ENCODE measurements at regions not wholly inside any gene's neighbourhood (a gene's known extent, or its start where the extent isn't known, plus 50 kb on each side); places are given as distances from the start of the nearest gene placed in this dataset.
A peak's percentile ranks its signal among the peaks of the same experiment; 100 is the strongest.

DNA sequence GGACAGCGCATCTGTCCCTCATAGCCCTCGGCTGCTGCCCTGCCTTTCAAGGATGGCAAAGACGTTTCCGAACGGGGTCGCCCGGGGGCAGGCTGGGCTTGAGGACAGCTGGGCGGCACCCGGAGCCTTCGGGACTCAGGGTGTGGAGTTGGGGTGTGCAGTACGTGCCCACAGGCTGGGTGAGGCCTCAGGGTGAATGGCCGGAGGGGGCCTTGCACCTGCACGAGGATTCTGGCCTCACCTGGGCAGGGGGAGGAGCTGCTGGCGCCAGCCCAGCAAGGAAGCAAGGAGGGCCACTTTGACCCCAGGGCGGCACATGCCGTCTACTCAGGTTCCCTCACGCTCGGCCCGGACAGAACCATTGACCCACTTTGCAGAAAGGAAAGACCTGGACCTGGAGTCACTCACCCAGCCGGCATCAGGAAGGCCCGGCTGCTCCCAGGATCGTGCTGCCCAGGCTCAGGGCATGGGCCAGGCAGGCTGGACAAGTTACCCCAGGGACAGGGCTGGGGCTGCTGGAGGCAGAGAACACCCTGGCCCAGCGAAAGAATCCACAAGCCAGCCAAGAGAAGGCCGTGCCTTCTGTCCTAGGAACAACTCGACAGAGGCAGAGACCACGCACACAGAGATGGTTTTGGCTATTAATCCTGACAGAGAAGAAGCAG, 65.1 kb upstream of the TTC34 start:
- peak; percentile 42 for DNase-seq

DNA sequence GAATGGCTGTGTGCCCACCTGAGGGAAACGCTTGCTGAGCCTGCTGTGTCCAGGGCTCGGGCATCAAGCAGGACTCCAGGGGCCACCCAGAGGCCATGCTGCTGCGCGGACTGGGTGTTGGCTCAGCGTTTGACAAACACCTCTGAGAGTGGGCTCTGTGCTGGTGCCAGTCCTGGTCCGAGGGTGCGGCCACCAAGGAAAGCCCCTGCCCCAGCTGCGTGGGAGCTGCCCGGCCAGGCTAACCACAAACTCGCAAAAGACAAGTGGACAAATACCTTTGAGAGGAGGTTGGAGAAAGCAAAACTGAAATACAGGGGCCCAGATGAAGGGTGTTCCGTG, 65.6 kb upstream of the TTC34 start:
- DNase-seq: no peak

DNA sequence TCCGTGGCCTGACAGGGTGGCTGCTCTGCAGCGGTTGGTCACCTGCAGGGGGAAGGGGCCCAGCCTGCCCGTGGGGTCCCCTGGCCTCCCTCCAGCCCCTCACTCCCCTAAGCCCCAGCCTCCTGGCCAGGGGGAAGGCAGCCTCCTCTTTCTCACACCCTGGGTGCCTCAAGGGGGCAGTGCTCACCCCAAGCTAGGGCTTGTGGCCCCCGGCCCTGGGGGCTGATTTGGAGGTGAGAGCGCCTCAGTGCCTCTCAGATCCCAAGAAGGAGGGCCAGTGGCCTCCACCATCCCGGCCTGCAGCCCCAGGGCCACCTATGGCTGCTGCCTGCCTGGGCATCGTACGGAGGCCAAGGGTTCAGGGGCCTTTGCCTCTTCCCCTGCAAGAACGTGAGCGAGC, 66.4 kb upstream of the TTC34 start:
- no peak for DNase-seq

DNA sequence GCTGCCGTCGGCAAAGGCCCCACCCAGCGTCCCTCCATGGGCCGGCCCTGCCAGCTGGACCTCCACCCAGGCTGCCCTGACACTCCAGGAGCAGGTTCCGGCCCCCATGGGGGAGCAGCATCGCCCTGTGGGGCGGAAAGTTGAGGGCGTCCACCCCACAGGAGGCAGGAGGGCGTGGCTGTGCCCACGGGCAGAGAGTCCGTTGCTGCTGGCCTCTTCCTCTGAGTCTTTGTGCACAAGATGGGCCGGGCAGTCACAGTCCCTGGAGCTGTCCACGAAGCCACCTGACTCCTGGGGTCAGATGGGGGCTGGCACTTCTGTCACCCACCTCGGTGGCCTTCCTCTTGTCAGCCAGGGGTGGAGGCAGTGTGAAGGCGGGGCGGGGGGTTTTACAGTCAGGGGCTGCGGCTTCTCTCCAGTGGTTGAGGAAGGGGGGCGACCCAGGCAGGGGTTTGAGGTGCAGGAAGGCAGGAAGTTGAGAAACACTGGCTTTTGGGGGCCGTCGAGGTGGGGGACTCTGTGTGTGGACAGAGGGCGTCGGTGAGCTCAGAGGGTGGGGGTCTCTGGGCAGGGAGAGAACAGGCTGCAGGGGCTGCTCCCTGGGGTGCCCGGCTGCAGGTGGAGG, 67.2 kb upstream of the TTC34 start:
- no peak for DNase-seq

DNA sequence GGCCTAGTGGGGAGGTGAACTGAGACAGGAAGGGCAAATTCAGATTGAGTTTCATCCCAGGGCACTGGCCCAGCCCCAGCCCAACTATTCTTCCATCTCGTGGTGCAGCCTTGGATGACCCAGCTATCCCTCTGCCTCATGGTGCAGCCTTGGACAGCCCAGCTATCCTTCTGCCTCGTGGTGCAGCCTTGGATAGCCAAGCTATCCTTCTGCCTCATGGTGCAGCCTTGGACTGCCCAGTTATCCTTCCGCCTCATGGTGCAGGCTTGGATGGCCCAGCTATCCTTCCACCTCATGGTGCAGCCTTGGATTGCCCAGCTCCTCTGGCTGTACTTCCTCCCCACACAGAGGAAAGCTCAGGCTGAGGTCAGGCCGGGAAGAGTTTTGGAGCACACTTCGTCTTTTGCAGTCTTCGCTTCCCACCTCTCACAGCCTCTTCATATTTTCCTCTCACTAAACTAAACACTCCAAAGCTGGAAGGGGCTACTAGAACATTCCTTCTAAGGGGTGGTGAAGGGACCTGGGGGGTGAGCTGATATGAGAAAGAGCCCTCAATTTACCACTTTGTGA, 69.8 kb upstream of the TTC34 start:
- DNase-seq: no peak

DNA sequence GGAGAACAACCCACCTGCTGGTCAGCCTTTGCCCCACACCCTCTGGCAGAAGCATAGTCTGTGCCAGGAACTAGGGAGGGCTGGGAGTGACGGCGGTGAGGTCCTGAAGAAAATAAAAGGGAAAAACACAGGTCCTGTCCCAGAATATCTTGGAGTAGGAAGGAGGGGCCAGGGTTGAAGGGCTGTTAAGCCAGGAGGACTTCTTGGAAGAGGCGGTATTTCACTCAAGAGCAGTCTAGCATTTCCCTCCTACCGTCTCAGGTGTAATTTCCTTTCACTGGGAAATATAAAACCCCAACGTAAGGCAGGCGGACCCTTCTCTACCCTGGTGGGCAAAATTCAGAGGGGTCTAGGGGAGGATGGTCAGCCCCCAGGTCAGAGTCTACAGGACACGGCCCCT, 72.7 kb upstream of the TTC34 start:
- no peak for DNase-seq

DNA sequence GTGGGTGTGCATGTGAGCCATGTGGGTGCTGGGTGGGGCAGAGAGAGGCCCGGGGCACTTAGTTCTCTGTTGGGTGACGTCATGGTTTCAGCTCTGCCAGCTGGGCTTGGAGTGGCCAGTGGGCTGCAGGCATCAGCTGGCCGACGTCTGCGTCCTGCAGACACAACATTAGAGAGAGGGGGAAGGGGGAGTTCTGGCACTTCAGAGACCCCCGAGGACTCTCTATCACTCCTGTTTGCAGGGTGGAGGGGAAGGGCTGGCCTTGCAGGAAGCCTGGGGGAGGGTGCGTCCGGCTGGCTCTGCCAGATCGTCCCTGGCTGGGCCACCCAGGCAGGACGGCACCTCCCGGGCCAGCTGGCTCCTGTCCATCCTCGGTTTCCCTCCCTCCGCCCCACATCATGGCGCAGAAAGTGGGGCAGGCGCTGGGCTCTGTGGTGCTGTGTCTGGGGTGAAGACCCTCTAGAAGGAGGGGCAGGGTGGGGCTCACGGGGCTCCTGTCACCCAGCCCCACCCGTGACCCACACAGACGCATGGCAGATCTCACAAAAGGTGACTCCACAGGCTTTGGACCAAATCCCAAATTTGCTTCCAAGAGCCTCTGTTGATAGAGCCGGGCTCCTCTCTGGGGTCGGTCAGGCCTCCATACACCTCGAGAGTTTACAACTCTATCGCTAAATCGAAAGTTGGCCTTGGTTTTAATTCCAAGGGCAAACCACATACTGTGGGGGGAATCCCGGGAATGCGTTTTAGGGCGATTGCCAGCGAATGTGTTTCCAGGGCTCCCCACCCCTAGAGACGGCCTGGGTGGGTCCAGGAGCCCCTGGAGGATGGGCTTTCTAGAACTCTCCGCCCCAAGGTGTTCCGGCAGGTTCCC, 73.4 kb upstream of the TTC34 start:
- DNase-seq: no peak

DNA sequence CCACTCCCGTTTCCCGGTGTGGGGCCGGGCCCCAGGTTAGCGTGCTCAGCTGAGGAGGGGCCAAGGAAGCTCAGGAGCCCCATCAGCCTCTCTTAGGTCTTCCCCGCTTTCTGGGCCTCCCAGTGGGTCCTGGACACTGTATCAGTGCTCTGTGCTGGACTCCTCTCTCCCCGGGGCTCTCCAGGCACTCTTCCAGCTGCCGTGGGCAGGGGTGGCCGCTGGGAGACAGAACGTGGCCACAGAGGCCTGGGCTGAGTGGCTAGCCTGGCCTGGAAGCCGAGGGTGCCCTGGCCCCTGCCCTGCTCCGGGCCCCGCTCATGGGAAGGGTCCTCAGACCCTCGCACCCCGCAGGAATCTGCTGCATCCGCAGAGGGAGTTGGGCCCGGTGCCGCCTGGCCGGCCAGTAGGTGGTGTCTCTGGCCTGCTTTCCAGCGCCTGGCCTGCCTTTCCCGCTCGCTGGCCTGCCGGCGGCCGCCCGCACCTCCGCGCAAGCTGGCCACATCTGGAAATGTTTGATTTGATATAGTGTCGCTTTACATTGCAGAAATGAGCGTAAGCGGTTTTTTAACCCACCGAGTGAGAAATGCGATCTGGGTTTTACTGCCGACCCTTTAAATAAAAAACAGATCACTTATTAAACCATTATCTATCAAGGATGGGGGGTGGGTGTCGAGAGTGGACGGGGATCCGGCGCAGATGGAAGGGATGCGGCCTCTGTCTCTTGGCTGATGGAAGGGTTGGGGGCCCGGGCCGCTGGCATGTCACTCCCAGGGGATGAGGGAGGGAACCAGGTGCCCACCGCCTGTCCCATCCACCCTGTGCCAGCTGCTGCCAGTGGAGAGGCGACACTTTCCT, 74.4 kb upstream of the TTC34 start:
- DNase-seq: no peak

DNA sequence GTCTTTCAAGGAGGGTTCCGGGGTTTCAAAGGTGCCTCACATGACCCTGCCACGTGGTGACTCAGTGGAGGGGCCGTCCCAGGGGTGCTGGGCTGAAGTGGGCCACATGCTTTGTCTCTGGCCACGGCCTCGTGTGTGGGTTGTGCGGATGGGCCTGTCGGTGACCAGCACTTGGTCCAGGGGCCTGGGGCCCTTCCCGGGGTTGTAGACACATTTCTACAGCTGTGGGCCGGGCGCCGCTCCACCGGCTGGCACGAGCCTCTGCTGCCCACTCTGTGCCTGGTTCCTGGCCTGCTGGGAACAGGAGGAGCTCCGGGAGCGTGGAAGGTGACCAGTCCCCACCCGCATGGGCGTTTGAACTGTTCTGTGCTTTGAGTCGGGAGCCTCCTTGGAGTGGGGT, 75.4 kb upstream of the TTC34 start:
- DNase-seq: no peak

DNA sequence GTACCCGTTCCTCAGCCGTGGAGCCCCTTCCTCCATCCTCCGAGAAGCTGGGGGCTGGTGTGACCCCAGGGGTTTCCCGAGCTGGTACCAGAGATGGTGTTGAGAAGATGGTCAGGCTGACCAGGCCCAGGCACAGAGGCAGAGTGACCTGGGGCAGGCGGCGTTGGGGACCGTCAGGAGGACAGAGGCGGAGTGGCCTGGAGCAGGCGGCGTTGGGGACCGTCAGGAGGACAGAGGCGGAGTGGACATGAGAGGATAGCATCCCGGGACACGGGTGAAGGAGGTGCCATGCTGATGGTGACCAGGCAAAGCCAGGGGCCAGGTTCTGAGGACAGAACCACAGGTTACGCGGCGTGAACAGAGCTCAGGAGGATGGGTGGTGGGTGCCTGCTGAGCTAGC, 75.9 kb upstream of the TTC34 start:
- DNase-seq: no peak

DNA sequence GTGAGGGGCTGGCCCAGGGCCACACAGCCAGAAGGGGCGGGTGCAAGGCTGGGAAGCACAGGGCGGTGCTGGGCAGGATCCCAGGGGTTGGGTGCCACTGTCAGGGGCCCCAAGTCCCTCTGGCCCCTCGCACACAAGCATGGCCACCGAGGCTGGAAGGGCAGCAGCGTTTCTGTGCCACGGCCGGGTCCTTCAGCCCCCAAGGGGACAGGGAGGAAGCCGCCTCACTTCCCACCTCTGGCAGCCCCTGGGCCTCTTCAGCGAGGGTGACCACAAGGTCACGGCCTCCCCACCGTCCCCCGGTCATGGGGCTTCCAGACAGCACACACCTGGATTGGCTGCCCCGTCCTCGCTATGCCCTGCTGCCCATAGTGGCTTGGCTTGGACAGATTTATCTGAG, 77.1 kb upstream of the TTC34 start:
- no peak for DNase-seq

DNA sequence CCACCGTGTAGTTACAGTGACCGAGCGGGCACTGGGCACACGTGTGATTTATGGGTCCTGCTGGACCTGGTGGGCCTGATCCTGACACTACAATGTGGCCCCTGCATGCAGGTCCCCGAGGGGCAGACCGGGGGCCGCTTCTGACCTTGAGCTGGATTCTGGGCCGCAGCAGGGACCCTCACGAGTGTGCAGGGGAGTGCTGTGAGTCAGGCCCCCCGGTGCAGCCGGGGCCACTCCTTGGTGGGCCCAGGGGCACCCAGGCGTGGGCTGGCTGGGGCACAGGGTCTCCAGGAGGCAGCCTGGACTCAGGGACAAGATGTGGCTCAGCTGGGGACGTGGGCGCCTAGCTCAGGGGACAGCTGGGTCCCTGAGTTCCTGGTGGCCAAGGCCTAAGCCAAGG, 77.5 kb upstream of the TTC34 start:
- DNase-seq: no peak

DNA sequence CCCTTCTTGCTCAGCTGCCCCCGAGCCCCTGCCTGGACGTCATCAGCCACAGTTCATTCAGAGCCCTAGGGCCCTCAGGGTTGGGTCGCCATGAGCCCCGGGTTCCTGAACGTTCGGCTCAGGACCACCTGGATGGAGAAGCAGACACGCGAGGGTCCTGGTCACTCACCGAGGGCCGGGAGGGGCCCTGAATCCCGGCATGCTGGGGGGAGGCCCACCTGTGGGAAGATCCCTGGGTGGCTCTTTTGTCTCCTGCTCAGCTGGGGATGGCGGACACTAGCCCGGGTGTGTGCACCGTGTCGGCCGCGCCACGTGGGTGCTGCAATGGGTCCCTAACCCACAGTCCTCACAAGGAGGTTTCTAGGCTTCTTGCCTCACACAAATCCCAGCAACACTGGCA, 78.1 kb upstream of the TTC34 start:
- DNase-seq: no peak

DNA sequence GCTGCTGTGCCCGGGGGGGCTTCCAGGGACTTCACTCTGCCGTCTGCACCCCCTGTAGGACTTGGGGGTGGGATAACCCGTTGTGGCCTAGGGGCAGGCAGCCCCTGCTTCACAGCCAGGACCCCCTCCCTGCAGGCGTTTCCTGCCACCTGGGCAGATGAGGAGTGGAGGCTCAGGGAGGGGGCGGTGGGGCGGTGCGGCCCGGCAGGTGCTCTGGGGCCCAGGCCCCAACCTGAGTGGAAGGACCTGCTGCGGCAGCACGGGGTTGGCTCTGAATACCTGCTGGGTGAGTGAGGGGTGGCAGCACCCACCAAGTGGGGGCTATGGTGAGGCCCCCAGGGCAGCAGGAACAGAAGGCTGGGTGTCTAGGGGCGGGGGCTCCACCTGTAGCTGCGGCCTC, 78.6 kb upstream of the TTC34 start:
- DNase-seq: no peak

DNA sequence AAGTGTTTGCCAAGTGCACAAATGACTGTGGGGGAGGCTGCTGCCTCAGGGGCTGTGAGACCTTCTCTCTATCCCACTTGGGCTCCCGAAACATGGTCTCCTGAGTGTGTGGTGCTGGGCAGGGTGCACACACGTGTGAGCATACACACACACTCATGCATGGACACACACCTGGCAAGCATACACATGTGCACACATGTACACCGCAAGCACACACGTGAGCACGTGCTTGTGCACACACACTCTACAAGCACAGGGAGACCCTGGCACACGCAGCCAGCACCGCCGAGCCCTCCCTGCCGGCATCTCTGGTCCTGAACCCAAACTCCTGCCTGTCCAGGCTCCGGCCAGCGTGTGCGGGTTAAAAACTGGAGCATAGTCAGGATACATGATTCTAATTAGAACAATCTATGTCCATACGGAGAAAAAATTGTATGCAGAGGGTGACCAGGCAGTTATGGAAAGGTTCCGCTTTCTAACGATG, 79.4 kb upstream of the TTC34 start:
- no peak for DNase-seq

DNA sequence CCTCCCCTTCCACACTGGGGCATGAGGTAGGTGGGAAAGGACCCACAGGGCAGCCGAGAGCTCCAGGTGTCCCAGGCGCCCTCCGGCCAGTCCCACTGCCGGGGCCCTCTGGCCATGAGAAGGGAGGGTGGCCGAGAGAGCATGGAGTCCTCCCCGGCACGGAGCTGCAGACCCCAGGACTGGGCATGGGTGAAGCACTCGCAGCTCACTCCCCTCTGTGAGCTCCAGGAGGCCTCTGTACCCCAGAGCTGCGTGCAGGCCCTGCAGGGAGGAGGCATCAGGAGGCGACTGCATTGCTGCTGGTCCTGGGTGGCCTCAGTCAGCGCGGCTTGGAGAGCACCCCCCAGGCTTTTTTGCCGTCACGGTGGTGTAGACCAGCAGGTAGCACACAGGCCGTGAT, 80.1 kb upstream of the TTC34 start:
- DNase-seq: no peak

DNA sequence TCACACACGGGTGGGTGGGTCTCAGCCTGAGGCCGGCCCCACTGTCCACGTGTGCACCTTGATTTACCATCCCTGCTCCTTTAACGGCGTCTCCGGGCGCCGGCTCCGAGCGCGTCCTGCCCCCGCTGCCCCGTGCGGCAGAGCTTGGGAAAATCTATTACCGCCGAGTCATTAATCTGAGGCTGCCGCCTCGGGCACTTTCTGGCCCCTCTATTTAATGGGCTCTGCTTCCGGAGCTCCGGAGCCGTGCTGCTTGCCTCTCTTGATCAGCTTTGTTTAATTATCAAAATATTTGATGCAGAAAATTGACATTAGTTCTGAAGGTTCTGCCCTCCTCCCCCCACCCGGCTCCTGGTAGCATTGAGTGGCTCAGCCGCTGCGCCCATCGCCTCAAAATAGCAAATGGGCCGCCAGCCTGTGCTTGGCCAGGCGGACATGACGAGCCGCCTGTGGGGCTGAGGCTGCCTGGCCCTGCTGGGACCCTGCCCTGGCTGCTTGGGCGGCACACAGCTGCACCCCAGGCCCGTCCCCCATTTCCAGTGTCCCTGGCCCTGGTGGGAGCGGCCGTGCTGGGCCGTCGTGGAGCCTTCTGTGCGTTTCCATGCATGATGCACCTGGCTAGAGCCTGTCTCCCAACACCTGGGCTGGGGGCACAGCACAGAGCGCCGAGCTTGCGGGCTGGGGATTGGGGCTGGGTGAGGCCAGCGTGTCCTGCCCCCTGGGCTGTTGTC, 81.6 kb upstream of the TTC34 start:
- no peak for DNase-seq

DNA sequence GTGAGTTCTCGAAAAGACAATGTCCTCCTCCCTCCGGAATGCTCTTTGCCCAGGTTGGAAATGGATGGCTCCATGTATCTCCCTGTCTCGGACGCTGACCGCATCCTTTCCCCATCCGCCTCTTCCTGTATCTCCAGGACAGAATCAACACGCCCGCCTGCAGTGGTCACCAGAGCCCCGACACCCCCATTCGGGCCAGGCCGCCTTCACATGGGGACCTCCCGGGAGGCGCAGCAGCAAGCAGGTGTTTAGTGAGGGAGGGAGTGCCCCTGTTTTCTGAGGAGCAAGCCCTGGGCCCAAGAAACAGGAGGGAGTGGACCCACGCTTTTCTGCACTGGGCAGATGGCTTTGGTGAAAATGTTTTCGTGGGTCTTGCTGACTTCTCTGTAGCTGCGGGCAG, 83.5 kb upstream of the TTC34 start:
- DNase-seq: no peak

DNA sequence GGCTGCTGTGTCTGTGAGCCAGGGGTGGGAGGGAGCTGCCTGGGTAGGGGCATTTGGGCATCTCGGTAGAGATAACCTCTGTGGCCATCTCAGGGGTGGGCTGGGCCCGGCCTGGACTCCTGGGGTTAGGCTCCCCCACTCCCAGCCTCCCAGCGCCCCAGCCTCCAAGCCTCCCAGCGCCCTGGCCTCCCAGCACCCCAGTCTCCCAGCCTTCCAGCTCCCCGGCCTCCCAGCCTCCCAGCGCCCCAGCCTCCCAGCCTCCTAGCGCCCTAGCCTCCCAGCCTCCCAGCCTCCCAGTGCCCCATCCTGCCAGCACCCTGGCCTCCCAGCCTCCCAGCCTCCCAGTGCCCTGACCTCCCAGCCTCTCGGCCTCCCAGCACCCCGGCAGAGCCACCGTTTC, 85.1 kb upstream of the TTC34 start:
- no peak for DNase-seq

DNA sequence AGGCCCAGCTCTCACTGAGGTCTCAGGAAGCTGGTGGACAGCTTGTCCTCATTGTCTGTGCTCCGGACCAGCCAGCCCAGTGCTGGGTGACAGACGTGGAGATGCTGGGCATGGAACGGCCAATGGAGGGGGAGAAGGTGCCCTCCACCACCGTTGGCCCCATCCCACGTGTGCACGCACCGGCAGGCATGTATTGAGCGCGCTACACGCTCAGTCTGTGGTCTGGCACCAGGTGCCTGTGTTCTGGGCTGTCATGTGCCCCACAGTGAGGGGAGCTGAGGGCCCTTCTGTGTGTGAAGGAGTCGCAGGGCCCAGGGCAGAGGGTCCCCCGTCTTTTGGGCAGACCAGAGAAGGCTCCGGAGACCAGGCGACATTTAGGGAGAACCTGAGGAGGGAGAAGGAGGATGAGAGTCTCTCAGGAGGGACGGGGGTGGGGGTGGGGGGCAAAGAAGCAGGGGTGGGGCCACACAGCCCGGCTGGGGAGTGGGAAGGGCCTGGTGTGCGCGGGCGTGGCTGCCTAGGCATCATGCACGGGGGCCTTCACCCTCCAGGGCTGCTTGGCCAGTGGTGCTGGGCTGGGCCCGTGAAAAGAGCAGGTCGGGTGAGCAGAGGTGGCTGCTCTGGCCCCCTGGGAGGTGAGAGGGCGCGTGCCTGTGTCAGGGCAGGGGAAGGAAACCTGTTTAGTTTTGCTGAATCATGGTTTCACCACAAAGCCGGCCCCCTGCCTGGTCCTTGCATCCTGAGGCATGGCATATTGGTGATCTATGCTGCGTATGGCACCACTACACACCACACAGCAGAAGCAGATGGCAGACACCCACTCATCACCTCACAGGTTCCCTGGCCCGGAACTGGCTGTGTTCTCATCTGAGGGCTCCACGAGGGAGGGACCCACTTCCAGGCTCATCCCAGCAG, 86.7 kb upstream of the TTC34 start:
- DNase-seq: no peak

DNA sequence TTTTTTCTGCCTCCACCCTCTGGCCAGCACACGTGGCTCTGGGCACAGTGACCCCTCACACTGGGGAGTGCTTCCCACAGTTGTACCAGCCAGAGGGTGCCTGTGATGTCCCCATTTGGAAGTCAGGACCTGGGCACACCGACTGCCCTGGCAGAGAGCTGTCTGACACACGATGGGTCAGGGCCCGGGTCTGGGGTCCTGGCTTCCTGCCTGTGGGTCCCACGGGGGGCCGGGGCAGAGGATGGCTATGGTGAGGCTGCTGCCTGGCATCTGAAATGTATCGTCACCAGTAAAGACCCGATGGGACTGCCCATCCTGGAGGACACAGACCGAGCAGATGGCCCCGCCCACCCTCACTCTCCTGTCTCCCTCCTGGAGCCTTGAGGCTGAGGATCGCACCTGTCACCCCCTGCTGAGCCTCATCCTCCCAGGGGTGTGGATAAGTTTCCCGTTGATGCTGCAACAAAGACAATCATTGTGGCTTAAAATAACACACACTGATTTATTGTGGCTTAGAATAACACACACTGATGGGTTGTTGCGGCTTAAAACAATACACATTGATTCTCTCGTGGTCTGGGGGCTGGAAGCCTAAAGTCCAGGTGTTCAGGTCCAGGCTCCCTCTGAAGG, 88.8 kb upstream of the TTC34 start:
- DNase-seq: no peak

Data from NCI-H1436 treated with DMSO at 0.1 percent for 48 hours (cell line).